ENCODE measurements at regions not wholly inside any gene's neighbourhood (a gene's known extent, or its start where the extent isn't known, plus 50 kb on each side); places are given as distances from the start of the nearest gene placed in this dataset.

GRCh38 chr15:75134748-75135147, 66.9 kb upstream of the C15orf39 start:
- no peak for DNase-seq (ENCODE audit: low read depth)

- DNase-seq (ENCODE audit: low read depth) = no peak
Measured at GRCh38 chr15:75136118-75136517, 65.6 kb upstream of the C15orf39 start.

GRCh38 chr15:75136758-75137157, 64.9 kb upstream of the C15orf39 start:
- DNase-seq (ENCODE audit: low read depth) = no peak

GRCh38 chr15:75138016-75138999, 63.4 kb upstream of the C15orf39 start:
- peak; percentile 17 for DNase-seq (ENCODE audit: low read depth)

- DNase-seq (ENCODE audit: low read depth) = no peak
Measured at GRCh38 chr15:75140080-75140879, 61.4 kb upstream of the C15orf39 start.

- DNase-seq (ENCODE audit: low read depth) = no peak
Measured at GRCh38 chr15:75142499-75142898, 59.2 kb upstream of the C15orf39 start.

- no peak for DNase-seq (ENCODE audit: low read depth)
Measured at GRCh38 chr15:75143738-75144334, 57.8 kb upstream of the C15orf39 start.

- DNase-seq (ENCODE audit: low read depth) = no peak
Measured at GRCh38 chr15:75145027-75145841, 56.4 kb upstream of the C15orf39 start.

- DNase-seq (ENCODE audit: low read depth) = no peak
Measured at GRCh38 chr15:75148280-75148679, 53.4 kb upstream of the C15orf39 start.

GRCh38 chr15:75149867-75150709, 51.6 kb upstream of the C15orf39 start:
- DNase-seq (ENCODE audit: low read depth) = peak; percentile 82

GRCh38 chr15:75151214-75152128, 50.2 kb upstream of the C15orf39 start:
- DNase-seq (ENCODE audit: low read depth) = no peak

Measured in stromal cell of bone marrow (primary cell).